Caco-2 (cell line): ENCODE measurements at regions not wholly inside any gene's neighbourhood (a gene's known extent, or its start where the extent isn't known, plus 50 kb on each side); places are given as distances from the start of the nearest gene placed in this dataset.

Experiments used
- BruUV-seq: library from RNA; stranded (reverse); fragments of 400-500 nt; replicated peaks from 2 replicates; lab custom pipeline; 2021; lab: Mats Ljungman, UMichigan
- CTCF ChIA-PET: fragments of 300-600 bp; sonication (Branson Sonifier 250); formaldehyde crosslinking; loops from one replicate; lab custom pipeline; 2022; ENCODE audit warnings: antibody characterized with exemption; lab: Charles Lee
- POLR2A ChIA-PET: fragments of 300-600 bp; sonication (Branson Sonifier 250); formaldehyde crosslinking; loops from one replicate; lab custom pipeline; 2022; ENCODE audit warnings: antibody characterized with exemption; lab: Charles Lee
- DNase-seq, 2 experiments: peaks; one replicate each; pipeline versions ENCODE4 v3.0.0 to v3.0.0-alpha.2; 2020 to 2022
- H3K27me3 ChIP-seq: replicated peaks from 2 replicates; pipeline ENCODE4 v1.6.0; 2011; ENCODE audit warnings: low read length; ENCODE audit not compliant: control insufficient read depth, insufficient read depth
- H3K36me3 ChIP-seq: 2 replicates; pipeline ENCODE4 v1.5.1; 2011; ENCODE audit warnings: low read length; ENCODE audit not compliant: control insufficient read depth, insufficient read depth
- H3K4me1 ChIP-seq: fragments of 250-450 bp; sonication (Bioruptor Pico); 2 replicates; pipeline ENCODE4 v1.5.1; 2020; ENCODE audit warnings: mild to moderate bottlenecking
- H3K4me3 ChIP-seq: 2 replicates; pipeline ENCODE4 v1.5.1; 2011; ENCODE audit warnings: low read depth, mild to moderate bottlenecking, control low read depth, low read length
- H3K9me3 ChIP-seq: fragments of 250-450 bp; sonication (Bioruptor Pico); 2 replicates; pipeline ENCODE4 v1.5.1; 2020; ENCODE audit warnings: mild to moderate bottlenecking, moderate library complexity
- H3K27ac Mint-ChIP-seq: one replicate; pipeline ENCODE4 v1.8.0; 2022; ENCODE audit warnings: mixed read lengths; ENCODE audit not compliant: unreplicated experiment
- H3K27me3 Mint-ChIP-seq: one replicate; pipeline ENCODE4 v1.8.0; 2022; ENCODE audit warnings: mixed read lengths; ENCODE audit not compliant: insufficient read depth, unreplicated experiment
- H3K36me3 Mint-ChIP-seq: one replicate; pipeline ENCODE4 v1.8.0; 2022; ENCODE audit warnings: mild to moderate bottlenecking, mixed read lengths; ENCODE audit not compliant: insufficient read depth, unreplicated experiment
- H3K4me1 Mint-ChIP-seq: one replicate; pipeline ENCODE4 v1.8.0; 2022; ENCODE audit warnings: low read depth, mixed read lengths; ENCODE audit not compliant: unreplicated experiment
- H3K4me3 Mint-ChIP-seq: one replicate; pipeline ENCODE4 v1.8.0; 2022; ENCODE audit warnings: mild to moderate bottlenecking, moderate library complexity, mixed read lengths; ENCODE audit not compliant: unreplicated experiment
- H3K9me3 Mint-ChIP-seq: one replicate; pipeline ENCODE4 v1.8.0; 2022; ENCODE audit warnings: mixed read lengths; ENCODE audit not compliant: unreplicated experiment
- CTCF ChIP-seq, 2 experiments: fragments of 200-600 bp in 1 of 2; IDR thresholded peaks; 1 replicate in 1 of 2; 2 replicates in 1 of 2; pipeline versions ENCODE4 v1.5.1 to v1.8.0; 2011 to 2022; ENCODE audit warnings: antibody characterized with exemption in 1 of 2, control low read depth in 1 of 2, inconsistent platforms in 1 of 2, low read depth in 1 of 2, low read length in 1 of 2, mild to moderate bottlenecking in 1 of 2, moderate library complexity in 1 of 2; ENCODE audit not compliant: insufficient read depth in 1 of 2, severe bottlenecking in 1 of 2, unreplicated experiment in 1 of 2
- intact Hi-C: fragments of 100-400 bp; cut with micrococcal nuclease; formaldehyde crosslinking; loops from one replicate; pipeline ENCODE4 v1.10.0; 2022; ENCODE audit not compliant: unreplicated experiment

- H3K9me3 Mint-ChIP-seq, result no peaks in the 10 kb centered on the region
- ChIA-PET POLR2A (no interaction called here), CTCF (no interaction called here)
- DNase-seq, result no peak
- no peaks in the 10 kb centered on the region for H3K27me3 Mint-ChIP-seq
- no peak overlapping the region for H3K27ac Mint-ChIP-seq
- BruUV-seq, result no TSS peak
- Histone ChIP-seq H3K4me1 (no peaks in the 10 kb centered on the region), H3K36me3 (no peaks in the 10 kb centered on the region), H3K9me3 (no peaks in the 10 kb centered on the region), H3K27me3 (no peaks in the 10 kb centered on the region), H3K4me3 (no peak overlapping the region)
- H3K36me3 Mint-ChIP-seq, result no peaks in the 10 kb centered on the region
- no peak overlapping the region for H3K4me3 Mint-ChIP-seq
- intact Hi-C loops, result no loop called here
- no peak for TF ChIP-seq CTCF (IDR thresholded peaks at IDR 0.05; ENCODE audit: insufficient read depth in 1 of 2, low read depth in 1 of 2, low read length in 1 of 2, severe bottlenecking in 1 of 2, unreplicated experiment in 1 of 2)
- H3K4me1 Mint-ChIP-seq, result no peaks in the 10 kb centered on the region
Observed at GRCh38 chrX:98263135-98263534, 1379.4 kb downstream of the RPA4 start.

DNA sequence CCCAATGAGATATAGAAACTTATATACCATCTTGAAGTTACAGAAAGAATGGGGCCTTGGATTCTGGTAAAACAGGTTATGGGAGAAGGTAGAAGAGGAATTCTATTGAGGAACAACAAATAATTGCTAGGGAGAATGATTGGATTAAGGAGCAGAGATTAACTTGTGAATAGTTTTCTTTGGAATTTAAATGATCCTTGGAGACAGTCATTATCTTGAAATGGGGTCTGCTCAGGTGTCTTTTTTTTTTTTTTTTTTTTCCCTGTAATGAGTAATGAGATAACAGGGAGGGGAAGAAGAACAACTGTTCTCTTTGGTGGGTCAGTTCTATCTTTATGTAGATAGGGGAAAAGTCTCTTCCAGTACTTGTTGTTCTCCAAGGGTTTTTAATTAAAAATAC is 1406.0 kb downstream of the RPA4 start:
- H3K4me1 Mint-ChIP-seq, result no peaks in the 10 kb centered on the region
- DNase-seq, result no peak
- no peaks in the 10 kb centered on the region for H3K27me3 ChIP-seq
- no peaks in the 10 kb centered on the region for H3K36me3 Mint-ChIP-seq
- BruUV-seq, result no TSS peak
- no peaks in the 10 kb centered on the region for H3K27me3 Mint-ChIP-seq
- CTCF ChIA-PET, result no interaction called here
- TF ChIP-seq CTCF (IDR thresholded peaks at IDR 0.05; ENCODE audit: insufficient read depth in 1 of 2, low read depth in 1 of 2, low read length in 1 of 2, severe bottlenecking in 1 of 2, unreplicated experiment in 1 of 2), result no peak
- H3K27ac Mint-ChIP-seq, result no peak overlapping the region
- no peaks in the 10 kb centered on the region for H3K36me3 ChIP-seq
- no peaks in the 10 kb centered on the region for H3K4me1 ChIP-seq
- H3K4me3 Mint-ChIP-seq, result no peak overlapping the region
- intact Hi-C loops, result no loop called here
- H3K4me3 ChIP-seq, result no peak overlapping the region
- POLR2A ChIA-PET, result no interaction called here
- H3K9me3 ChIP-seq, result no peaks in the 10 kb centered on the region
- H3K9me3 Mint-ChIP-seq, result no peaks in the 10 kb centered on the region

GRCh38 chrX:98294310-98294709 is 1410.6 kb downstream of the RPA4 start:
- no peaks in the 10 kb centered on the region for H3K27me3 Mint-ChIP-seq
- ChIA-PET CTCF (no interaction called here), POLR2A (no interaction called here)
- no peak for TF ChIP-seq CTCF (IDR thresholded peaks at IDR 0.05; ENCODE audit: insufficient read depth in 1 of 2, low read depth in 1 of 2, low read length in 1 of 2, severe bottlenecking in 1 of 2, unreplicated experiment in 1 of 2)
- no peaks in the 10 kb centered on the region for H3K9me3 ChIP-seq
- no peak overlapping the region for H3K4me3 Mint-ChIP-seq
- H3K4me1 Mint-ChIP-seq, result no peaks in the 10 kb centered on the region
- H3K36me3 Mint-ChIP-seq, result no peaks in the 10 kb centered on the region
- H3K9me3 Mint-ChIP-seq, result no peaks in the 10 kb centered on the region
- intact Hi-C loops, result no loop called here
- H3K36me3 ChIP-seq, result no peaks in the 10 kb centered on the region
- H3K4me3 ChIP-seq, result no peak overlapping the region
- H3K27me3 ChIP-seq, result no peaks in the 10 kb centered on the region
- DNase-seq, result no peak
- no peak overlapping the region for H3K27ac Mint-ChIP-seq
- no TSS peak for BruUV-seq
- H3K4me1 ChIP-seq, result no peaks in the 10 kb centered on the region
